WTC11 (cell line): ENCODE measurements at regions not wholly inside any gene's neighbourhood (a gene's known extent, or its start where the extent isn't known, plus 50 kb on each side); places are given as distances from the start of the nearest gene placed in this dataset.

ENCODE experiments used
- ATF1 ChIP-seq: sonication (generic); formaldehyde crosslinking; IDR thresholded peaks from 2 replicates; pipeline ENCODE4 v1.8.1; 2023; ENCODE audit warnings: mild to moderate bottlenecking, moderate library complexity, missing genetic modification reagents
- CREB1 ChIP-seq: sonication (generic); formaldehyde crosslinking; IDR thresholded peaks from 2 replicates; pipeline ENCODE4 v1.8.0; 2023; ENCODE audit warnings: mild to moderate bottlenecking, missing genetic modification reagents
- CTCF ChIP-seq: fragments of 200-600 bp; IDR thresholded peaks from 2 replicates; pipeline ENCODE4 v1.8.0; 2022; ENCODE audit warnings: antibody characterized with exemption
- FOXJ3 ChIP-seq: sonication (generic); formaldehyde crosslinking; IDR thresholded peaks from 2 replicates; pipeline ENCODE4 v1.9.0; 2021; ENCODE audit warnings: missing genetic modification reagents, mild to moderate bottlenecking, borderline replicate concordance
- NR2C2 ChIP-seq: sonication (generic); formaldehyde crosslinking; IDR thresholded peaks from 2 replicates; pipeline ENCODE4 v1.8.0; 2022; ENCODE audit warnings: mild to moderate bottlenecking, missing genetic modification reagents
- SOX15 ChIP-seq: fragments of 250-450 bp; sonication (Bioruptor Pico); IDR thresholded peaks from 2 replicates; pipeline ENCODE4 v1.9.0; 2021; ENCODE audit warnings: mild to moderate bottlenecking
- ZNF317 ChIP-seq: sonication (generic); formaldehyde crosslinking; IDR thresholded peaks from 2 replicates; pipeline ENCODE4 v1.8.1; 2023; ENCODE audit warnings: low read depth, mild to moderate bottlenecking, moderate library complexity, missing genetic modification reagents, borderline replicate concordance
- TF ChIP-seq, protein P1 (sequence below): sonication (generic); formaldehyde crosslinking; IDR thresholded peaks from 2 replicates; pipeline ENCODE4 v1.8.1; 2022; ENCODE audit warnings: low read depth, mild to moderate bottlenecking, moderate library complexity, missing genetic modification reagents, borderline replicate concordance

DNA sequence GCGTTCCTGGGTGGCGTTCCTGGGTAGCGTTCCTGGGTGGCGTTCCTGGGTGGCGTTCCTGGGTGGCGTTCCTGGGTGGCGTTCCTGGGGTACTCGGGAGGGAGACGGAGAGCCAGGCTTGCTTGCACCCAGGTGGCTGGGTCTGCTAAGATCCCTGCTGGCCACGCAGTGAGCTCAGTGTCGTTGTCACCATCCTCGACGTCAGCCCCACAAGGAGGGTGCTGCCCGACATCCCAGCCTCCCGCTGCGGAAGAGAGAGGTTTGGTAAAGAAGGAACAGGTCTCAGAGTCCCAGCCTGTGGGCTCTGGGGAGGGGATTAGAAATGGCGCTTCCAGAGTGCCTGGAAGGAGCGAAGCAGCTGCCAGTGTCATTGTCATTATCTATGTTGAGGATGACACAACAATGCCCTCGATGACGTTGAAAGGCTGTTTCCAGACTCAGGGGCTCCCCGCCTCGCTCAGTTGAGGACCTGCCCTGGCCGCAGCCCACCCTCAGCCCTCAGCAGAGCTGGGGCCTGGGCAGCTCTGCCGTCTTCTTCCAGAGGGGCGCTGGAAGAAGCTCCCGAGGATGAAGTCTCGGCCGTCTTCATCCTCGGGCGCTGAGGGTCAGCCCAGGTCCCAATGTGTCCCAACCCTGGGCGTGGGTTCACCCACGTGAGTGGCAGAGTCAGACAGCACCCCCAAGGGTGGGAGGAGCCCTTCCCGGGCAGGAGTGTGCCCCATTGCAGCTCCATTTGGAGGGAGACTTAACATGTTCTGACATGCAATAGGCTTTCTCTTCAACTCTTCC is 328.8 kb downstream of the ADGRD1 start:
- TF ChIP-seq CREB1 (CRISPR knock-in tag) (no peak), CTCF (no peak), FOXJ3 (no peak), ZNF317 (CRISPR knock-in tag) (no peak), ATF1 (no peak), NR2C2 (CRISPR knock-in tag) (no peak), SOX15 (no peak)
- TF ChIP-seq, protein P1, sequence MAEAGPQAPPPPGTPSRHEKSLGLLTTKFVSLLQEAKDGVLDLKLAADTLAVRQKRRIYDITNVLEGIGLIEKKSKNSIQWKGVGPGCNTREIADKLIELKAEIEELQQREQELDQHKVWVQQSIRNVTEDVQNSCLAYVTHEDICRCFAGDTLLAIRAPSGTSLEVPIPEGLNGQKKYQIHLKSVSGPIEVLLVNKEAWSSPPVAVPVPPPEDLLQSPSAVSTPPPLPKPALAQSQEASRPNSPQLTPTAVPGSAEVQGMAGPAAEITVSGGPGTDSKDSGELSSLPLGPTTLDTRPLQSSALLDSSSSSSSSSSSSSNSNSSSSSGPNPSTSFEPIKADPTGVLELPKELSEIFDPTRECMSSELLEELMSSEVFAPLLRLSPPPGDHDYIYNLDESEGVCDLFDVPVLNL, result no peak
